SK-N-SH (cell line): ENCODE measurements at regions not wholly inside any gene's neighbourhood (a gene's known extent, or its start where the extent isn't known, plus 50 kb on each side); places are given as distances from the start of the nearest gene placed in this dataset.

Experiments used
- CTCF ChIA-PET: fragments of 300-600, 350-600 bp; formaldehyde crosslinking; extraction: SDS; loops from one replicate; lab custom pipeline; 2021; lab: Yijun Ruan, JAX
- POLR2A ChIA-PET: fragments of 350-600 bp; sonication (Branson Sonifier 250); formaldehyde crosslinking; extraction: SDS; loops from one replicate; lab custom pipeline; 2020; ENCODE audit warnings: antibody characterized with exemption, inconsistent platforms; lab: Yijun Ruan, JAX
- DNase-seq: peaks from one replicate; pipeline ENCODE4 v3.0.0; 2012
- H2AFZ ChIP-seq: fragments of 200-600 bp; sonication (generic); 2 replicates; pipeline ENCODE4 v1.8.1; 2016; ENCODE audit warnings: antibody characterized with exemption, mild to moderate bottlenecking, low read depth
- H3F3A ChIP-seq: fragments of 200-600 bp; sonication (generic); replicated peaks from 2 replicates; pipeline ENCODE3; 2016; ENCODE audit warnings: antibody characterized with exemption, mild to moderate bottlenecking; ENCODE audit not compliant: insufficient read depth
- H3K27ac ChIP-seq, 2 experiments: fragments of 200-500 bp in 1 of 2; fragments of 200-600 bp in 1 of 2; sonication (Bioruptor generic) in 1 of 2; sonication (generic), shearing (Covaris generic) in 1 of 2; 2 replicates each; pipeline versions ENCODE4 v1.5.1 to v1.6.1; 2014 to 2016; ENCODE audit warnings: low read depth in 2 of 2, inconsistent platforms in 1 of 2, low read length in 1 of 2, mild to moderate bottlenecking in 1 of 2, mixed read lengths in 1 of 2
- H3K27me3 ChIP-seq: fragments of 200-600 bp; sonication (generic), shearing (Covaris generic); 2 replicates; pipeline ENCODE4 v1.6.1; 2016; ENCODE audit warnings: mixed run types; ENCODE audit not compliant: insufficient read depth
- H3K36me3 ChIP-seq, 2 experiments: fragments of 200-500 bp in 1 of 2; fragments of 200-600 bp in 1 of 2; sonication (Bioruptor generic) in 1 of 2; sonication (generic) in 1 of 2; replicated peaks in 1 of 2; 2 replicates each; pipeline versions ENCODE3 to v1.5.1; 2014 to 2016; ENCODE audit warnings: low read length in 1 of 2, mild to moderate bottlenecking in 1 of 2; ENCODE audit not compliant: insufficient read depth in 2 of 2, control insufficient read depth in 1 of 2
- H3K4me1 ChIP-seq, 2 experiments: fragments of 200-500 bp in 1 of 2; fragments of 200-600 bp in 1 of 2; sonication (Bioruptor generic) in 1 of 2; sonication (generic), shearing (Covaris generic) in 1 of 2; 2 replicates each; pipeline versions ENCODE4 v1.5.1 to v1.6.1; 2014 to 2016; ENCODE audit warnings: low read depth in 1 of 2, low read length in 1 of 2, mixed run types in 1 of 2; ENCODE audit not compliant: insufficient read depth in 2 of 2, control insufficient read depth in 1 of 2
- H3K4me2 ChIP-seq: fragments of 200-600 bp; sonication (generic), shearing (Covaris generic); 2 replicates; pipeline ENCODE4 v1.6.1; 2017; ENCODE audit warnings: mixed run types
- H3K4me3 ChIP-seq, 2 experiments: fragments of 200-500 bp in 1 of 2; fragments of 200-600 bp in 1 of 2; sonication (Bioruptor generic) in 1 of 2; sonication (generic), shearing (Covaris generic) in 1 of 2; 2 replicates each; pipeline versions ENCODE4 v1.5.1 to v1.8.1; 2014 to 2016; ENCODE audit warnings: low read depth in 2 of 2, inconsistent platforms in 1 of 2, low read length in 1 of 2, mild to moderate bottlenecking in 1 of 2, mixed read lengths in 1 of 2, moderate library complexity in 1 of 2
- H3K79me2 ChIP-seq: fragments of 200-600 bp; sonication (generic); 2 replicates; pipeline ENCODE4 v1.8.1; 2017; ENCODE audit warnings: mild to moderate bottlenecking; ENCODE audit not compliant: insufficient read depth
- H3K9ac ChIP-seq: fragments of 200-600 bp; sonication (generic); 2 replicates; pipeline ENCODE4 v1.6.1; 2017; ENCODE audit warnings: mixed run types
- H3K9me2 ChIP-seq: fragments of 200-600 bp; sonication (generic); 2 replicates; pipeline ENCODE4 v1.6.1; 2017; ENCODE audit warnings: mixed run types
- H3K9me3 ChIP-seq: fragments of 200-600 bp; sonication (generic); 2 replicates; pipeline ENCODE4 v1.6.1; 2017; ENCODE audit warnings: mixed run types, mild to moderate bottlenecking, moderate library complexity
- H4K20me1 ChIP-seq: fragments of 200-600 bp; sonication (generic); 2 replicates; pipeline ENCODE4 v1.6.1; 2017; ENCODE audit warnings: mild to moderate bottlenecking, mixed run types; ENCODE audit not compliant: insufficient read depth
- CHD2 ChIP-seq: fragments of 150-350 bp; IDR thresholded peaks from 2 replicates; pipeline ENCODE4 v1.6.1; 2018; ENCODE audit warnings: low read length; ENCODE audit not compliant: partially characterized antibody
- FOSL2 ChIP-seq: IDR thresholded peaks from 2 replicates; pipeline ENCODE4 v1.4.0; 2012; ENCODE audit warnings: low read depth, mild to moderate bottlenecking, moderate library complexity, borderline replicate concordance
- FOXM1 ChIP-seq: IDR thresholded peaks from 2 replicates; pipeline ENCODE4 v1.4.0; 2012; ENCODE audit warnings: low read depth, mild to moderate bottlenecking
- GABPA ChIP-seq: IDR thresholded peaks from 2 replicates; pipeline ENCODE4 v1.4.0; 2012; ENCODE audit warnings: low read depth, mild to moderate bottlenecking
- GATA2 ChIP-seq: sonication (generic); formaldehyde crosslinking; IDR thresholded peaks from 2 replicates; pipeline ENCODE4 v1.5.0; 2020; ENCODE audit warnings: mild to moderate bottlenecking, missing genetic modification reagents
- MXI1 ChIP-seq: IDR thresholded peaks from 2 replicates; pipeline ENCODE4 v1.6.1; 2012; ENCODE audit warnings: mild to moderate bottlenecking, low read depth, low read length, improper control_type of control experiment
- NRF1 ChIP-seq: IDR thresholded peaks from 2 replicates; pipeline ENCODE4 v1.6.1; 2012; ENCODE audit warnings: low read depth, mild to moderate bottlenecking, low read length
- RCOR1 ChIP-seq: fragments of 150-350 bp; IDR thresholded peaks from 2 replicates; pipeline ENCODE4 v1.6.1; 2017; ENCODE audit warnings: antibody characterized with exemption, low read length
- RFX5 ChIP-seq: IDR thresholded peaks from 2 replicates; pipeline ENCODE4 v1.6.1; 2012; ENCODE audit warnings: mild to moderate bottlenecking, improper control_type of control experiment, low read length
- RXRA ChIP-seq: IDR thresholded peaks from 2 replicates; pipeline ENCODE4 v1.4.0; 2012; ENCODE audit warnings: low read depth, mild to moderate bottlenecking, borderline replicate concordance
- SIN3A ChIP-seq: IDR thresholded peaks from 2 replicates; pipeline ENCODE4 v1.6.1; 2012; ENCODE audit warnings: low read depth, mild to moderate bottlenecking, low read length, moderate library complexity, borderline replicate concordance
- TCF12 ChIP-seq: IDR thresholded peaks from 2 replicates; pipeline ENCODE4 v1.4.0; 2012
- WGBS: methylation state at CpG from one replicate; pipeline ENCODE4 v1.1.6; 2017; ENCODE audit warnings: low lambda C conversion rate; 5-methylcytosine and 5-hydroxymethylcytosine counted together
- TF ChIP-seq, protein P1 (sequence below): fragments of 150-350 bp; IDR thresholded peaks from 2 replicates; pipeline ENCODE4 v1.6.1; 2016; ENCODE audit warnings: mild to moderate bottlenecking, low read depth, low read length
- TF ChIP-seq, protein P2 (sequence below): IDR thresholded peaks from 2 replicates; pipeline ENCODE4; 2012
- TF ChIP-seq, protein P3 (sequence below): IDR thresholded peaks from 2 replicates; pipeline ENCODE4 v1.4.0; 2012; ENCODE audit warnings: low read depth
- TF ChIP-seq, protein P4 (sequence below): IDR thresholded peaks from 2 replicates; pipeline ENCODE4 v1.6.1; 2012; ENCODE audit warnings: mild to moderate bottlenecking, low read depth, low read length, moderate library complexity
- TF ChIP-seq, protein P5 (sequence below): IDR thresholded peaks from 2 replicates; pipeline ENCODE4 v1.4.0; 2012; ENCODE audit warnings: low read depth, borderline replicate concordance

DNA sequence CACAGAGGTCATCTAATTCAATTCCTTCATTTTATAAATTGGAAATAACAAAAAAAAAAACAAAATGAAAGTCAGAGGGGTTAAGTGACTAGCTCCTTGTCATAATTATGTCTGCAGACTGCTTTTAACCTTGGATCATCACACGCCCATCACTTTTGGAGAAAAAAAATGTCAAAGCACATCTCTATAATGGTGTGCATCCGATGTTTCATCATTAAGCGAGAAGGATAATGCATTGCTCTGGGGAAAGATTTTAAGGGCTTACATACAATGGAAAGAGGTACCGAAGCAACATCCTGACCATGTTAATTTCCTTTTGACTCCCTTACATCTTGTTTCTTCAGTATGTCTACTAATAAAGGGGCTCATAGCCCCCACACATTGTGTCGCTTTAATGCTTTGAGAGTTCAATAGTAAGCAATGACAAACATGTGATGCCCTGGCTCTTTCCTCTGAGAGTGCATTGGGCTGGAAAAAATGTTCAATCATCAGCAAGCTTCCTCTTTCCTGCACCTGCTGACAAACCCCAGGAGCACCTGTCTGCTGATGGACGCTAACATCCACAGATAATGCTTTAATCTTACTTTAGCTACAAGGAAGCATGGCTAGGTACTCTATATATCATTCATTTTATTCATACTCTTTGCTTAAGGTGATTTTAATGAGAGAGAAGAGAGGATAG, 242.2 kb downstream of the SMARCA2 start:
- Histone ChIP-seq H3F3A (no peaks in the 10 kb centered on the region), H3K9me2 (no peaks in the 10 kb centered on the region), H4K20me1 (no peaks in the 10 kb centered on the region), H3K79me2 (no peaks in the 10 kb centered on the region), H2AFZ (no peak overlapping the region), H3K4me1 (peaks cover 0 to 4% of the 10 kb centered on the region in 2 experiments; a peak in 2 of 4 replicates), H3K36me3 (no peaks in the 10 kb centered on the region), H3K27ac (no peak overlapping the region), H3K4me2 (no peak overlapping the region), H3K4me3 (no peak overlapping the region), H3K9me3 (no peaks in the 10 kb centered on the region), H3K9ac (no peak overlapping the region), H3K27me3 (no peaks in the 10 kb centered on the region; the same call in 1 of the 2 replicates)
- DNase-seq = no peak
- ChIA-PET CTCF (interaction anchor here (1.3 kb wide), 1 partner anchor 10 kb away, joined by 4 read pairs; no protein-coding TSS in a partner anchor), POLR2A (no interaction called here)
- TF ChIP-seq, protein P1, sequence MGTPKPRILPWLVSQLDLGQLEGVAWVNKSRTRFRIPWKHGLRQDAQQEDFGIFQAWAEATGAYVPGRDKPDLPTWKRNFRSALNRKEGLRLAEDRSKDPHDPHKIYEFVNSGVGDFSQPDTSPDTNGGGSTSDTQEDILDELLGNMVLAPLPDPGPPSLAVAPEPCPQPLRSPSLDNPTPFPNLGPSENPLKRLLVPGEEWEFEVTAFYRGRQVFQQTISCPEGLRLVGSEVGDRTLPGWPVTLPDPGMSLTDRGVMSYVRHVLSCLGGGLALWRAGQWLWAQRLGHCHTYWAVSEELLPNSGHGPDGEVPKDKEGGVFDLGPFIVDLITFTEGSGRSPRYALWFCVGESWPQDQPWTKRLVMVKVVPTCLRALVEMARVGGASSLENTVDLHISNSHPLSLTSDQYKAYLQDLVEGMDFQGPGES = no peak
- no peak for TF ChIP-seq RFX5
- TF ChIP-seq, protein P2, sequence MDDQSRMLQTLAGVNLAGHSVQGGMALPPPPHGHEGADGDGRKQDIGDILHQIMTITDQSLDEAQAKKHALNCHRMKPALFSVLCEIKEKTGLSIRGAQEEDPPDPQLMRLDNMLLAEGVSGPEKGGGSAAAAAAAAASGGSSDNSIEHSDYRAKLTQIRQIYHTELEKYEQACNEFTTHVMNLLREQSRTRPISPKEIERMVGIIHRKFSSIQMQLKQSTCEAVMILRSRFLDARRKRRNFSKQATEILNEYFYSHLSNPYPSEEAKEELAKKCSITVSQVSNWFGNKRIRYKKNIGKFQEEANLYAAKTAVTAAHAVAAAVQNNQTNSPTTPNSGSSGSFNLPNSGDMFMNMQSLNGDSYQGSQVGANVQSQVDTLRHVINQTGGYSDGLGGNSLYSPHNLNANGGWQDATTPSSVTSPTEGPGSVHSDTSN = no peak
- no peak for TF ChIP-seq RCOR1
- WGBS = 72% methylated on average over 6 of the region's 6 CpGs

DNA sequence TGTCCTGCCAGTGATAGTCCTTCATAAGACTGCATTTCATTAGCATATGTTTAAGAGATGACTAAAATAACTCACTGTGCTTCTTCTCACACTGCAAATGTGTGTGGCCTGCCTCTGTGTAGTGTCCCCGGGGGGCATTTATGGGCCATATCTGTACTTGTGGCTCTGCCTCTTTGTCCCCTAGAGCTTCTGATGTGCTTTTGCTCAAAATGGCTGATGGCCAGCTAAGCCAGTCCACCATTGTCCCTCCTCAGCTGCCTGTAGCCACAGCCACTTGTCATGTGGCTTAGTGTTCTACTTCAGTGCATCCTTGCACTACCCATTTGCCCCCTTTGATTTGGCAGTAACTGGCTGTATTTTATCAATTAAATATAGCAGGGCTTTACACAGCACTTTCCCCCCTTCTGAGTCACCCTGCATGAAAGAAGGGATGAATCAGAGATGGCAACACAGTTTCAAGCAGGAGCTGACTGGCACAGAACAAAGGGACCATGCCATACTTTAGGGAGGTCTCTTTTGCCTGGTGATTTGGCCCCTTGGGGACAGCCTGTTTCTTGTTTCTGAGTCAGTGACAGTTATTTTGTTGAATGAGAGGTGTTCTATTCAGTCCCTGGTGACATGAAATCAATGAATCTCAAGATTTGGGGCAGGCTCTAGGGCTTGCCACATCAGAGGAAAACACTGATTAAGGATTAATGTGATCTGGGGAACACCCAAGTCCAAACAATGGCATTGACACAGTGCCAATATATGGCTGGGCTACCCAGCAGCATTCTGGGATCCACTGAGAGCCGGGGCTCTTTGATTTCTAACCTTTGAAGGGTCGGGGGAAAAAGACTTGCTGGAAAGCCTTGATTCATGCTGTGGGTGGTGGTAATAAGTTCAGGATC, 245.5 kb downstream of the SMARCA2 start:
- 46% methylated on average over 2 of the region's 3 CpGs for WGBS
- no peak for TF ChIP-seq FOXM1
- no peak for TF ChIP-seq GATA2 (CRISPR knock-in tag)
- no peak for TF ChIP-seq MXI1
- no peak for TF ChIP-seq GABPA
- no peak for TF ChIP-seq SIN3A
- TF ChIP-seq, protein P3, sequence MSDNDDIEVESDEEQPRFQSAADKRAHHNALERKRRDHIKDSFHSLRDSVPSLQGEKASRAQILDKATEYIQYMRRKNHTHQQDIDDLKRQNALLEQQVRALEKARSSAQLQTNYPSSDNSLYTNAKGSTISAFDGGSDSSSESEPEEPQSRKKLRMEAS = no peak
- peak; percentile 17; the same call in 1 of the 2 replicates for TF ChIP-seq TCF12
- TF ChIP-seq CHD2 = no peak
- TF ChIP-seq, protein P4, sequence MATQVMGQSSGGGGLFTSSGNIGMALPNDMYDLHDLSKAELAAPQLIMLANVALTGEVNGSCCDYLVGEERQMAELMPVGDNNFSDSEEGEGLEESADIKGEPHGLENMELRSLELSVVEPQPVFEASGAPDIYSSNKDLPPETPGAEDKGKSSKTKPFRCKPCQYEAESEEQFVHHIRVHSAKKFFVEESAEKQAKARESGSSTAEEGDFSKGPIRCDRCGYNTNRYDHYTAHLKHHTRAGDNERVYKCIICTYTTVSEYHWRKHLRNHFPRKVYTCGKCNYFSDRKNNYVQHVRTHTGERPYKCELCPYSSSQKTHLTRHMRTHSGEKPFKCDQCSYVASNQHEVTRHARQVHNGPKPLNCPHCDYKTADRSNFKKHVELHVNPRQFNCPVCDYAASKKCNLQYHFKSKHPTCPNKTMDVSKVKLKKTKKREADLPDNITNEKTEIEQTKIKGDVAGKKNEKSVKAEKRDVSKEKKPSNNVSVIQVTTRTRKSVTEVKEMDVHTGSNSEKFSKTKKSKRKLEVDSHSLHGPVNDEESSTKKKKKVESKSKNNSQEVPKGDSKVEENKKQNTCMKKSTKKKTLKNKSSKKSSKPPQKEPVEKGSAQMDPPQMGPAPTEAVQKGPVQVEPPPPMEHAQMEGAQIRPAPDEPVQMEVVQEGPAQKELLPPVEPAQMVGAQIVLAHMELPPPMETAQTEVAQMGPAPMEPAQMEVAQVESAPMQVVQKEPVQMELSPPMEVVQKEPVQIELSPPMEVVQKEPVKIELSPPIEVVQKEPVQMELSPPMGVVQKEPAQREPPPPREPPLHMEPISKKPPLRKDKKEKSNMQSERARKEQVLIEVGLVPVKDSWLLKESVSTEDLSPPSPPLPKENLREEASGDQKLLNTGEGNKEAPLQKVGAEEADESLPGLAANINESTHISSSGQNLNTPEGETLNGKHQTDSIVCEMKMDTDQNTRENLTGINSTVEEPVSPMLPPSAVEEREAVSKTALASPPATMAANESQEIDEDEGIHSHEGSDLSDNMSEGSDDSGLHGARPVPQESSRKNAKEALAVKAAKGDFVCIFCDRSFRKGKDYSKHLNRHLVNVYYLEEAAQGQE = no peak
- TF ChIP-seq, protein P5, sequence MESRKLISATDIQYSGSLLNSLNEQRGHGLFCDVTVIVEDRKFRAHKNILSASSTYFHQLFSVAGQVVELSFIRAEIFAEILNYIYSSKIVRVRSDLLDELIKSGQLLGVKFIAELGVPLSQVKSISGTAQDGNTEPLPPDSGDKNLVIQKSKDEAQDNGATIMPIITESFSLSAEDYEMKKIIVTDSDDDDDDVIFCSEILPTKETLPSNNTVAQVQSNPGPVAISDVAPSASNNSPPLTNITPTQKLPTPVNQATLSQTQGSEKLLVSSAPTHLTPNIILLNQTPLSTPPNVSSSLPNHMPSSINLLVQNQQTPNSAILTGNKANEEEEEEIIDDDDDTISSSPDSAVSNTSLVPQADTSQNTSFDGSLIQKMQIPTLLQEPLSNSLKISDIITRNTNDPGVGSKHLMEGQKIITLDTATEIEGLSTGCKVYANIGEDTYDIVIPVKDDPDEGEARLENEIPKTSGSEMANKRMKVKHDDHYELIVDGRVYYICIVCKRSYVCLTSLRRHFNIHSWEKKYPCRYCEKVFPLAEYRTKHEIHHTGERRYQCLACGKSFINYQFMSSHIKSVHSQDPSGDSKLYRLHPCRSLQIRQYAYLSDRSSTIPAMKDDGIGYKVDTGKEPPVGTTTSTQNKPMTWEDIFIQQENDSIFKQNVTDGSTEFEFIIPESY = no peak
- no peak for TF ChIP-seq RXRA
- peak; percentile 71 for TF ChIP-seq FOSL2
- TF ChIP-seq NRF1 = no peak

More for the DNA sequence above, 245.5 kb downstream of the SMARCA2 start:
- Histone ChIP-seq H3K4me3 (no peak overlapping the region), H4K20me1 (no peaks in the 10 kb centered on the region), H3K9ac (0 out of 2 replicates have a peak overlapping the region, but pooled peaks have one; percentile 14), H3K27ac (peak overlapping the region in 1 of 2 experiments; percentile 21; a peak in 1 of 4 replicates), H3K79me2 (no peaks in the 10 kb centered on the region), H3K9me2 (no peaks in the 10 kb centered on the region), H3K4me1 (peaks cover 0 to 4% of the 10 kb centered on the region in 2 experiments; a peak in 2 of 4 replicates), H3K9me3 (no peaks in the 10 kb centered on the region), H3K4me2 (peak overlapping the region; percentile 48), H2AFZ (peak overlapping the region; percentile 77), H3K36me3 (no peaks in the 10 kb centered on the region), H3K27me3 (no peaks in the 10 kb centered on the region; the same call in 1 of the 2 replicates), H3F3A (no peaks in the 10 kb centered on the region)
- no peak for DNase-seq
- POLR2A ChIA-PET = no interaction called here
- CTCF ChIA-PET = no interaction called here
